IPS DF 4.7 (cell line): ENCODE measurements at regions not wholly inside any gene's neighbourhood (a gene's known extent, or its start where the extent isn't known, plus 50 kb on each side); places are given as distances from the start of the nearest gene placed in this dataset.

Source experiments
- DNase-seq: peaks from one replicate; pipeline ENCODE4 v3.0.0-alpha.2; 2013; ENCODE audit warnings: low spot score; ENCODE audit errors: extremely low read depth

GRCh38 chr16:26281381-26282110 lies 589.8 kb downstream of the HS3ST4 start:
- DNase-seq: peak; percentile 19

- no peak for DNase-seq
Observed at GRCh38 chr16:26295625-26296304, 604.0 kb downstream of the HS3ST4 start.

DNA sequence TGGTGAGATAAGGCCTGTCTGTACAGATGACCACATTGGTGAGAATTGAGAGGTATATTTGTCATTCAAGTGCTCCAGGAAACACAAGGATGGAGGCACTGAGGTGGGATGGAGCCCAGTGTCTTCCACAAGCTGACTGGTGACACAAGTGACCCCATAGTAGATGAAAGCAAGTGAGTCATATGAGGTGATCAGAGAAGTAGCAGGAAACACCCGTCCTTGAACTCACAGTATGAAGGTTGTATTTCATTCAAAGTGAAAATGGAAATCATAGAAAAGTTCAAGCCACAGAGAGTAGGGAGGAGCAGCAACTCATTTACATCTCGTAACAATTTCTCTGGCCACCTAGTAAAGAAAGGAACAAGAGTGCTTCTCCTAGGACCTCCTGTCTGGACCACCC lies 609.8 kb downstream of the HS3ST4 start:
- DNase-seq: no peak

DNA sequence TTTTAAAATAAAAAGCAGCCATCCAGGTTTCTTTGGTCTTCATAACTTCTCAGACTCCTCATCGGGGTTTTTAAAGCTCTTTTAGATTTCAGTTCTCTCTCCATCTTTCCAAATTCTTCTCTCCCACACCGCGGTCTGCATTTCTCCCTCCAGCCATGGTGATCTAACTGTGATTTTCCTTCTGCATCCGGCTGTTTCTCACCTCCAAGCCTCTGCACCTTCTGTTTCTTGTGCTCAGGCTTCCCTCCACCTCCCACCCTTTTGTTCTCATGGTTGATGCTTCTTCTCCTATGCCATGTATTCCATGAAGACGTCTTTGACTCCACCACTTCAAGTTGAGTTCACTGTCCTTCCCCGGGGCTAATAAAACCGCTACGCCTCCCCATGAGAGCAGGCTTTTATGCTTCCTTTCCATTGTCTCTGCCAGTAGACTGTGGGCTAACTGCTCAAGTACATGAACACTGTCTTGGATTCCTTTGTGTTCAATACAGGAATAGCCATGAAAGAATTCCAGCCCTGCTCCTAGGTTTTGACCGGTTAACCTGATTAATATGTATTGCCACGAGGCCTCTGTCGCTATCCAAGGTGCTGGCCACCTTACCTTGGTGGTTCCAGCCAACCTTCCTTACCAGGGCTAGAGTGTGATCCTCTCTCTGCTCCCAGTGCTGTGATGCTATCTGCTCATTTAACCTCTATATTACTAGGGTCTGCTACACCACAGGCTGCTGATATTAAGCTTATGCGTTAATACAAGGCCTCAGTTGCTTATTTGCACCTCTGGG lies 625.1 kb downstream of the HS3ST4 start:
- peak; percentile 16 for DNase-seq

GRCh38 chr16:26317885-26318284 lies 626.1 kb downstream of the HS3ST4 start:
- DNase-seq: no peak

GRCh38 chr16:26330654-26331053 lies 638.9 kb downstream of the HS3ST4 start:
- no peak for DNase-seq

DNA sequence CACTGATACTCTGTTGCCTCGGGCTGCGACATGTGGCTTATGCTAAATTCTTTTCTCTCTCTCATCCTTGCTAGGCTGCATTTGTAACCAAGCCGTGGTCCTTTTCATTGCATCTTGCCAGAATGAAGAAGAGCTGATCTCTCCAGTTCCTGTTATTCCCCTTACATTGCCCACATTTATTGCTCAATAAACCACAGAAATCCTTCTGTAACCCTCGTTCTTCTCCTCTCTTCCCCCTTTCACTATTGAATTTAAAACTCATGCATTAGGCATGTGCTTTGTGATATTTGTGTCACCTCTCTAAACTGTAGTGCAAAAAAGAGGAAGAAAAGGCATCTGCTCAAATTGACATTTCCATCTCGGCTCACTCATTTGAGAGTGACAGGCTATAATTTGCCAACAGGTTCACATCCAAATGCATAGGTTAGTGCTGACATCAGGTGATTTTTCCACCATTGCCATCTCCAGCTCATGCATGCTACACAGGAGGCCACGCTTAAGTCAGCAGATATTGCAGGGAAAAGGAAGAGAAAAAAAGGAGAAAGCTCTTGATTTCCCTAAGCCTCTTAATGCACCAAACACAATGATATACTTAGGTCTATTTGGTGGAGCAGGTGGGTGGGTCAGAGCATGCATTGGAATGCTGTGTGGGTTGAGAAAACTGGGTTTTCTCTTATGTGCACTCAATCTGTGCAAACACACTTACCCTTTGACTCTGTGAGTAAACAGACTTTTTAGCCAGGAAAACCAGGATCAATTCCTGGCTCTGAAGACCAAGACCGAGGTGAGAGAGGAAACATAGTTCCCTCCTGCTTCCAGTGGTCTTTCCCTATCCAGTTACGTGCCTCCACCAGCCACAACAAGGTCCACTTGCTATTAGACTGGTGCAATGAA lies 642.7 kb downstream of the HS3ST4 start:
- DNase-seq: no peak

DNA sequence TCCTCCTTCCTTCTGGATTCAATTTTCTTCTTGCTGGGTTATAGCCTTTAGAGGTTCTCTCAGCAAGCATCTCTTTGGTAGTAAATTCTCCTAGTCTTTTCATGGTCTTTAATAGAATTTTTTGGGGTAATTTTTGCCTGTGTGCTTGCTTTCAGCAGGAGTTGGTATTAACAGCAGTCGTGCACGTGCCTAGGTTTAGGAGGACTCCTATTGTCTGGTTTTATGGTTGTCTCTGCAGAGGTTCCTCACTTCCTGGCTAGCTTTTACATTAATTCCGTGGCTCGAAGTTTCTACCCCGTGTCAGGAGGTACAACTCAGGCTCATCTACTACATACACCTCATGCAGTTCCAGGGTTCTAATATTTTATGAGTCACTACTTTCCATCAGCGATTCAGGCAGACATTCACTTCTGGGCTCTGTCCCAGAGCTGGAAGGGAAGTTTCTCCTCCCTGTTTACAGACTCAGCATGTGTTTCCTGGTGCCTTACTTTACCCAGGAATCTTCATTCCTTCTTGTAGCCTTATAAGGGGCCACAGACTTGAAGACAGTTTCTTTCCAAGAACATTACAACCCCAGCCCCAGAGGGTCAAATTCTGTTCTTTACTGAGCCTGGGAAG lies 643.6 kb downstream of the HS3ST4 start:
- no peak for DNase-seq

- no peak for DNase-seq
Observed at GRCh38 chr16:26342621-26343020, 650.9 kb downstream of the HS3ST4 start.

- no peak for DNase-seq
Observed at GRCh38 chr16:26344240-26344776, 652.5 kb downstream of the HS3ST4 start.

DNA sequence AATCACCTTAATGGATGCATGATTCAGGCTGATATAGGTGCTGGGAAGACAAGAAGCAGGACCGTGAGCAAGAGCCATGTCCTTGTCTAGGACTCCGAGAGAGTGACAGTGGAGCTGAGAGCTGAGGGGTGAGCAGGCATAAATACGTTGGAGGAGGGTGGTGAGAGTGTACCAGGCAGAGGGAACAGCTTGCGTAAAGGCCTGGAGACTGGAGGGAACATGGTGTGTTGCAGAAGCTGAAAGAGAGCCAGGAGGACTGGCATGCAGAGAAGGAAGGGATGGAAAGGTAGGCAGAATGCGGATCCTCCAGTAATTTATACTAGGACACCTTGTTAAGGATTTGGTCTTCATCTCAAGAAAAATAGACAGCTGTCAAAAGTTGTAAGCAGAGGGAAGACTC lies 653.2 kb downstream of the HS3ST4 start:
- no peak for DNase-seq

- no peak for DNase-seq
Observed at GRCh38 chr16:26345966-26346365, 654.2 kb downstream of the HS3ST4 start.

- DNase-seq: no peak
Observed at GRCh38 chr16:26348095-26348494, 656.3 kb downstream of the HS3ST4 start.

DNA sequence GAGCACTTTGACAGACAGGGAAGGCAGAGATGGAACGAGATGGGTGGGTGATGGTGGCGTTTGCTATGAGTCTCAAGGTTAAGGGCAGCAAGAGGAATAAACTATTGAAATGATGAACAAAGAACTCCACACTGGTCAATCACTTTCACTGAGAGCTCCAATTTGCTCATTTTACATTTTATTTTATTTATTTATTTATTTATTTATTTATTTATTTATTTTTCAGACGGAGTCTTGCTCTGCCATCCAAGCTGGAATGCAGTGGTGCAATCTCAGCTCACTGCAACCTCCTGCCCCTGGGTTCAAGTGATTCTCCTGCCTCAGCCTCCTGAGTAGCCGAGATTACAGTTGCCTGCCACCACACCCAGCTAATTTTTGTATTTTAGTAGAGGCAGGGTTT lies 669.1 kb downstream of the HS3ST4 start:
- DNase-seq: no peak

DNA sequence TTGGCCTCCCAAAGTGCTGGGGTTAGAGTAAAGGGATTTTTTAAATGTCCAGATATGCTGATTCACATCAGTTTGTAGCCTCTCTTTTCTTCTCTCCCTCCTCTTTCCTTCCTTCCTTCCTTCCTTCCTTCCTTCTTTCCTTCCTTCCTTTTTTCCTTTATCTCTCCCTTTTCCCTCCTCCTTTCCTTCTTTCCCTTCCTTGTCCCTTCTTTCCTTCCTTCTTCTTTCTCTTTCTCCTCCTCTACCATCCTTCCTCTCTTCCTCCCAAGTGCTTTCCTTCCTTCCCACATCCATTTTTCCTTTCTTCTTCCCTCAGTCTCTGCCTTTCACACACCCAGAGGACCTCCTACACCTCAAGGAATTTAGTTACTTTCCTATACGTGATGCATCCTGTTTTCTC lies 671.8 kb downstream of the HS3ST4 start:
- DNase-seq: no peak

- DNase-seq: no peak
Observed at GRCh38 chr16:26365161-26365940, 673.6 kb downstream of the HS3ST4 start.

DNA sequence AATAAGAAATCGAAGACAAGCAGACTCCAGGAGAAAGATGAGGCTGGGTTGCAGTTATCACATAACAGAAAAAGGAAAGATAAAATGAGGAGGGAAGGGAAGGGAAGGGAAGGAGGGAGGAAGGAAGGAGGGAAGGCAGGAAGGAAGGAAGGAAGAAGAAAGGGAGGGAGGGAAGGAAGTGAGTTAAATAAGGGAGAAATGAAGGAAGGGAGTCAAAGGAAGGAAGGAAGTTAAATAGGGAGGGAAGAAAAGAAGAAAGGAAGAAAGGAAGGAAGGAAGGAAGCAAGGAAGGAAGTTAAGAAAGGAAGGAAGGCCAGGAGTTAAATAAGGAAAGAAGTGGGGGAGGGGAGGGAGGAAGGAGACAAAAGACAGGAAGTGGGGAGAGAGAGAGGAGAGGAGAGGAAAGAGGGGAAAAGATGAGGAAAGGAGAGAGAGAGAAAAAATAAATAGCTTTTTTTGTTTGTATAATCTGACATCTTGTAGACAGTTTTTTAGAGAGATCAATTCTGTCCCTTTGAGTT lies 679.6 kb downstream of the HS3ST4 start:
- no peak for DNase-seq

DNA sequence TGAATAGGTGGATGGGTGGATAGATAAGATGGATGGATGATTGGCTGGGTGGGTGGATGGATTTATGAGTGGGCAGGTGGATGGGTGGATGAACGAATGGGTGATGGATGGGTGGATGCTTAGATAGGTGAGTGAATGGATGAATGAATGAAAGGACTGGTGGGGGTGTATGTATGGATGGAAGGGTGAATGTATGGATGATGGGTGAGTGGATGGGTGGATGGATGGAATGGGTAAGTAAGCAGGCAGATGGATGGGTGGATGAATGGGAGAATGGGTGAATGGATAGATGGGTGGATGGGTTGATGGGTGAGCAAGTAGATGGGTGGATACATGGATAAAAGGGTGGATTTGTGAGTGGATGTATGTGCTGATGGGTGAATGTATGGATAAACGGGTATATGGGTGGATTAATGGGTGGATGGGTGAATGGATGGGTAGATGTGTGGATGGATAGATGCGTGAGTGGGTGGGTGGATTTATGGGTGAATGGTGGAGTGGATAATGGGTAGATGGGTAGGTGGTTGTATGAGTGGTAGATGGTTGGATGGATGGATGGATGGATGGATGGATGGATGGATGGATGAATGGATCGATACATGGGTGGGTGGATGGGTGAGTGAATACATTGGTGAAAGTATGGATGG lies 682.6 kb downstream of the HS3ST4 start:
- no peak for DNase-seq

- DNase-seq: no peak
Observed at GRCh38 chr16:26382586-26382985, 684.1 kb upstream of the C16orf82 start.
